GM11168 (cell line): ENCODE measurements at regions not wholly inside any gene's neighbourhood (a gene's known extent, or its start where the extent isn't known, plus 50 kb on each side); places are given as distances from the start of the nearest gene placed in this dataset.
"Not testable (repeated sequence)": the region's sequence is repeated elsewhere in the genome, so short reads cannot be mapped to it uniquely, and the experiment has no call there.

Experiments used
- in situ Hi-C: fragments of 300-500 bp; cut with MboI; formaldehyde crosslinking; loops from one replicate; pipeline ENCODE4 v1.12.0; 2022; ENCODE audit warnings: low sequenced_read_pairs; ENCODE audit not compliant: unreplicated experiment

GRCh38 chr5:154570572-154571324 is 92.7 kb upstream of the HAND1 start:
- in situ Hi-C loops = no loop called here

- in situ Hi-C loops = no loop called here
Observed at GRCh38 chr5:154568589-154568988, 90.6 kb upstream of the HAND1 start.

DNA sequence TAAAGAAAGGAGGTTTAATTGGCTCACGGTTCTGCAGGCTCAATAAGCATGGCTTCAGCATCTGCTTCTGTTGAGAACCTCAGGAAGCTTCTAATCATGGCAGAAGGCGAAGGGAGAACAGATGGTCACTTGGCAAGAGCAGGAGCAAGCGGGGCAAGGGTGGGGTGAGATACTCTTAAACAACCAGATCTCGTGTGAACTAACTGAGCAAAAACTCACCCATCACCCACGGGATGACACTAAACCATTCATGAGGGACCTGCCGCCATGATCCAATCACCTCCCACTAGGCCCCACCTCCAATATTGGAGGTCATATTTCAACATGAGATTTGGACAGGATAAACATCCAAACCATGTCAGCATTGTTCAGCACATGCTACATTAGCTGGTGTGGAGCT is 89.1 kb upstream of the HAND1 start:
- in situ Hi-C loops = no loop called here

- in situ Hi-C loops = no loop called here
Observed at GRCh38 chr5:154566146-154566680, 88.2 kb upstream of the HAND1 start.

DNA sequence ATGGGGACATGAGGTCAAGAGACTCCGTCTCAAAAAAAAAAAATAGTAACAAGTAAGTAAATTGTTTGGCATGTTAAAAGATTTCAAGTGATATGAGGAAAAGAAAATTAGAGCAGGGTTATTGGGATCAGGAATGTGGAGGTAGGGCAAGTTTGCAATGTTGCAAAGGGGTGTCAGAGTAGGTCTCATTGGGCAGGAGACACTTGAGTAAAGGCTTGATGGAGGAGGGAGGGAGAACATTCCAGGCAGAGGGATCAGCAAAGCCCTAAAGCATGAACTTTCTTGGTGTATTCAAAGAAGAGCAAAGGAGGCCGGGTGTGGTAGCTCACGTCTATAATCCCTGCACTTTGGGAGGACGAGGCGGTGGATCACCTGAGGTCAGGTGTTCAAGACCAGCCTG is 87.1 kb upstream of the HAND1 start:
- in situ Hi-C loops = no loop called here

- in situ Hi-C loops = no loop called here
Observed at GRCh38 chr5:154562244-154562880, 84.3 kb upstream of the HAND1 start.

- in situ Hi-C loops = no loop called here
Observed at GRCh38 chr5:154559398-154560276, 81.6 kb upstream of the HAND1 start.

GRCh38 chr5:154557548-154557947 is 79.5 kb upstream of the HAND1 start:
- in situ Hi-C loops = no loop called here

DNA sequence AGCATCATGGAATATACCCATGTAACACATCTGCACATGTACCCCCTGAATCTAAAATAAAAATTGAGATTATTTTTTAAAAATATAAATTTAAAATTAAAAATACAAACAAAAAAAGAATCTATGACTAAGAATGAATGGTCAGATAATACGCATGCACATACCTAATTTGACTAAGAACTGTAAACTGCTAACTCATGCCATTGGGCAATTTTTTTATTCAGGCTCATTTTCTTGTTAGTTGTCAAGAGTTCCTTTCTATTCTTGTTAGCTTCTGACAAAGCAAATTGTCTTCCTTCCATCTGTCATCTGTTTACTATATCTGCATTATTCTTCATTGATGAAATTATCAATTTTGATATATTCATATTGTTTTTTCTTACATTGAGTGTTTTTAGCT is 69.5 kb upstream of the HAND1 start:
- in situ Hi-C loops = no loop called here

- in situ Hi-C loops = no loop called here
Observed at GRCh38 chr5:154546719-154547118, 68.7 kb upstream of the HAND1 start.

GRCh38 chr5:154544646-154545045 is 66.6 kb upstream of the HAND1 start:
- in situ Hi-C loops = no loop called here

- in situ Hi-C loops = no loop called here
Observed at GRCh38 chr5:154543380-154543779, 65.4 kb upstream of the HAND1 start.

GRCh38 chr5:154542581-154542980 is 64.6 kb upstream of the HAND1 start:
- in situ Hi-C loops = no loop called here

DNA sequence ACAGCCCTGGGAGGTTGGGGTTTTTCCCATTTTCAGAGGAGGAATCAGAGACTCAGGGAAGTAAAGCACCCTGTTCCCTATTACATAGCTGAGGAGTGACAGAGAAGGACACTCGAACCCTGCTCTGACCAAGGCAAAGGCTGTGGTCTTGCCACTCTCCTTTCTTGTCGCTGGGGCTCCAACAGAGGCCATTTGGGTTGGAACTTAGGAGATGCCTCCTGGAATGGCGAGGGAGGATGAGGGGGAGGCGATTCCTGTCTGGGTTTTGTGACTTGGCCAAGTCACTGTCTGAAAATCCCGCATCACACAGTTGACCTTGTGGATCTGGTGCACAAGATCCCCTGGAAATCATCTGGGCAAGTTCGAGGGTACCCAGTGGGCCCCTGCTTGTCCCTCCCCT is 64.0 kb upstream of the HAND1 start:
- in situ Hi-C loops = no loop called here

GRCh38 chr5:154541553-154541952 is 63.5 kb upstream of the HAND1 start:
- in situ Hi-C loops = no loop called here

GRCh38 chr5:154540600-154540999 is 62.6 kb upstream of the HAND1 start:
- in situ Hi-C loops = no loop called here

GRCh38 chr5:154538492-154538891 is 60.5 kb upstream of the HAND1 start:
- in situ Hi-C loops = no loop called here

GRCh38 chr5:154536439-154536838 is 58.4 kb upstream of the HAND1 start:
- in situ Hi-C loops = not testable (repeated sequence)

- in situ Hi-C loops = no loop called here
Observed at GRCh38 chr5:154535535-154535934, 57.5 kb upstream of the HAND1 start.

GRCh38 chr5:154534457-154535050 is 56.5 kb upstream of the HAND1 start:
- in situ Hi-C loops = no loop called here
